IPS-NIHi7 (cell line): ENCODE measurements at regions not wholly inside any gene's neighbourhood (a gene's known extent, or its start where the extent isn't known, plus 50 kb on each side); places are given as distances from the start of the nearest gene placed in this dataset.

Experiments used
- DNase-seq: peaks from one replicate; pipeline ENCODE4 v3.0.0; 2012; ENCODE audit warnings: mixed read lengths; ENCODE audit errors: extremely low spot score

GRCh38 chr2:172204309-172204708, 101.6 kb upstream of the DLX2 start:
- DNase-seq, result no peak

- DNase-seq, result no peak
These were observed 102.1 kb upstream of the DLX2 start for GRCh38 chr2:172204762-172205161.

- no peak for DNase-seq
These were observed 102.6 kb upstream of the DLX2 start for GRCh38 chr2:172205292-172205691.

- no peak for DNase-seq
These were observed 105.2 kb upstream of the DLX2 start for GRCh38 chr2:172207911-172208310.

GRCh38 chr2:172208791-172209325, 106.2 kb upstream of the DLX2 start:
- no peak for DNase-seq

- no peak for DNase-seq
These were observed 107.9 kb upstream of the DLX2 start for GRCh38 chr2:172210599-172210998.

- DNase-seq, result no peak
These were observed 108.8 kb upstream of the DLX2 start for GRCh38 chr2:172211512-172211911.

- no peak for DNase-seq
These were observed 110.6 kb upstream of the DLX2 start for GRCh38 chr2:172213116-172213860.

- no peak for DNase-seq
These were observed 111.6 kb upstream of the DLX2 start for GRCh38 chr2:172214252-172214651.

- DNase-seq, result no peak
These were observed 112.7 kb upstream of the DLX2 start for GRCh38 chr2:172215172-172215935.

GRCh38 chr2:172215936-172216335, 113.2 kb upstream of the DLX2 start:
- DNase-seq, result no peak

- DNase-seq, result no peak
These were observed 113.8 kb upstream of the DLX2 start for GRCh38 chr2:172216477-172216876.

- no peak for DNase-seq
These were observed 116.5 kb upstream of the DLX2 start for GRCh38 chr2:172219201-172219600.

- no peak for DNase-seq
These were observed 117.4 kb upstream of the DLX2 start for GRCh38 chr2:172220121-172220520.

GRCh38 chr2:172223601-172224054, 120.9 kb upstream of the DLX2 start:
- no peak for DNase-seq

GRCh38 chr2:172225786-172226185, 123.1 kb upstream of the DLX2 start:
- no peak for DNase-seq

GRCh38 chr2:172226244-172227061, 123.8 kb upstream of the DLX2 start:
- no peak for DNase-seq

GRCh38 chr2:172227719-172228118, 125.0 kb upstream of the DLX2 start:
- DNase-seq, result no peak

- no peak for DNase-seq
These were observed 125.6 kb upstream of the DLX2 start for GRCh38 chr2:172228177-172228808.

- no peak for DNase-seq
These were observed 126.4 kb upstream of the DLX2 start for GRCh38 chr2:172229125-172229524.

- DNase-seq, result no peak
These were observed 127.7 kb upstream of the DLX2 start for GRCh38 chr2:172230332-172230888.
